ENCODE measurements at regions not wholly inside any gene's neighbourhood (a gene's known extent, or its start where the extent isn't known, plus 50 kb on each side); places are given as distances from the start of the nearest gene placed in this dataset.

GRCh38 chr16:80454802-80455201 lies 86.0 kb upstream of the DYNLRB2 start:
- TF ChIP-seq POLR2A (IDR thresholded peaks at IDR 0.05) (no peak), CTCF (IDR thresholded peaks at IDR 0.05) (no peak)
